GM13977 (cell line): ENCODE measurements at regions not wholly inside any gene's neighbourhood (a gene's known extent, or its start where the extent isn't known, plus 50 kb on each side); places are given as distances from the start of the nearest gene placed in this dataset.

ENCODE experiments used
- DNase-seq: peaks from one replicate; pipeline ENCODE4 v3.0.0; 2012; ENCODE audit warnings: low spot score
- in situ Hi-C: fragments of 300-500 bp; cut with MboI; formaldehyde crosslinking; loops from one replicate; pipeline ENCODE4 v1.12.0; 2022; ENCODE audit warnings: low sequenced_read_pairs, low pct_unique_long_range_greater_than_20kb, mixed read lengths, inconsistent platforms; ENCODE audit not compliant: unreplicated experiment
- TF ChIP-seq, protein P1 (sequence below): IDR thresholded peaks from 2 replicates; pipeline ENCODE4 v1.5.1; 2012; ENCODE audit warnings: mild to moderate bottlenecking, control low read depth; ENCODE audit not compliant: insufficient read depth; ENCODE audit errors: extremely low read depth, missing control alignments

GRCh38 chr5:149441986-149442385 is 62.9 kb upstream of the IL17B start:
- in situ Hi-C loops, result no loop called here
- TF ChIP-seq, protein P1, sequence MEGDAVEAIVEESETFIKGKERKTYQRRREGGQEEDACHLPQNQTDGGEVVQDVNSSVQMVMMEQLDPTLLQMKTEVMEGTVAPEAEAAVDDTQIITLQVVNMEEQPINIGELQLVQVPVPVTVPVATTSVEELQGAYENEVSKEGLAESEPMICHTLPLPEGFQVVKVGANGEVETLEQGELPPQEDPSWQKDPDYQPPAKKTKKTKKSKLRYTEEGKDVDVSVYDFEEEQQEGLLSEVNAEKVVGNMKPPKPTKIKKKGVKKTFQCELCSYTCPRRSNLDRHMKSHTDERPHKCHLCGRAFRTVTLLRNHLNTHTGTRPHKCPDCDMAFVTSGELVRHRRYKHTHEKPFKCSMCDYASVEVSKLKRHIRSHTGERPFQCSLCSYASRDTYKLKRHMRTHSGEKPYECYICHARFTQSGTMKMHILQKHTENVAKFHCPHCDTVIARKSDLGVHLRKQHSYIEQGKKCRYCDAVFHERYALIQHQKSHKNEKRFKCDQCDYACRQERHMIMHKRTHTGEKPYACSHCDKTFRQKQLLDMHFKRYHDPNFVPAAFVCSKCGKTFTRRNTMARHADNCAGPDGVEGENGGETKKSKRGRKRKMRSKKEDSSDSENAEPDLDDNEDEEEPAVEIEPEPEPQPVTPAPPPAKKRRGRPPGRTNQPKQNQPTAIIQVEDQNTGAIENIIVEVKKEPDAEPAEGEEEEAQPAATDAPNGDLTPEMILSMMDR, result no peak
- no peak for DNase-seq

DNA sequence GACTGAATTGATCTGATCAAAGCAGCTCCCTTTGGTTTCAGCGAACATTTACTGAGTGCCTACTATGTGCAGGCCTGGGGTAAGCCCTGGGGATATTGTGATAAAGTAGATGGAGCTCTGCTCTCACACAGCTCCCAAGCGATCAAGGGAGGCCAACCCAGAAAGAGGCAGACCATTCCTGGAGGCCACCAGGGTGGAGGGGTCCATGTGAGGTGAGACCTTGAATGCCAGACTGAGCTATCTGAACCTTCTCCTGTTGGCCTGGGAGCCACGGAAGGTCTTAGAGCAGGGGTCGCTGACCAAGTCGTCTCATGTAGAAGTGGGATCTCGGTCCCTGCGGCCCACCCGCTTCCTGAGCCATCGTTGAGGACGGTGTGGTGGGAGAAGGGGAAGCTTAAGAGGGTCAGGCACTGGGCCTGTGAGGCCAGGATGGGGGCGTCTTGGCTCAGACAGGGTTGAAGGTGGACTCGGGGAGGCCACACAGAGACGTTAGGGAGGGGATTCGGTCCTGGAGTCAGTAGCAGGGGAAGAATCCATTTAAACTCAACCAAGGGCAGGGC is 62.2 kb upstream of the IL17B start:
- DNase-seq, result no peak
- TF ChIP-seq, protein P1, result no peak
- in situ Hi-C loops, result no loop called here

DNA sequence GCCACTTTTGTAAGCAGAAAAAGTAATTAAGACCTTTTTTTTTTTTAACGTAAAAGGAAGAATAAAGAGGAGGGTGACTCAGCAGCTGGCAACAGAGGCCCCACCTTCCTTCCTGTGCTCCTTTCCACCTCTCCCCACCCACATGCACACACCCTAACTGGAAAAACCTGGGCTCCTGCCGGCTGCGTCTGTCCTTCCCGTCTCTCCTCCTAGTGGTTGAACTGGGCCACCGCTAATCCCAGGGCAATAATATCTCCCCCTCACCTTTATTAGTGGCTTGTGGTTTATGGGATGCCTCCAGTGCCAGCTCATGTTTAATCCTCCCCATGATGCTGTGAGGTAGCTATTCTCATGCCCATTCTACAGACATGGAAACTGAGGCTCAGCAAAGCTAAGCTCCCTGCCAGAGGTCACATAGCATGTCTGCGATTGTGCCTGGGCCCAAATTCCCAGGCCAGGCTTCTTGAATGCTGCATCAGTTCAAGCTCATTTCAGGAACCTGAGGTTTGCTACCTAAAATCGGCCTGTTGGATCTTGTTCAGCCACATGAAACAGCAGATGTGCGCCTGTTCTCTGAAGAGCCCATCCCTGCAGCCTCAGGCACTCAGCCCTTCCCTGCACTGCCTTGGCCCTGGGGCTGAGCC is 60.9 kb upstream of the IL17B start:
- in situ Hi-C loops, result no loop called here
- TF ChIP-seq, protein P1, result no peak
- no peak for DNase-seq

DNA sequence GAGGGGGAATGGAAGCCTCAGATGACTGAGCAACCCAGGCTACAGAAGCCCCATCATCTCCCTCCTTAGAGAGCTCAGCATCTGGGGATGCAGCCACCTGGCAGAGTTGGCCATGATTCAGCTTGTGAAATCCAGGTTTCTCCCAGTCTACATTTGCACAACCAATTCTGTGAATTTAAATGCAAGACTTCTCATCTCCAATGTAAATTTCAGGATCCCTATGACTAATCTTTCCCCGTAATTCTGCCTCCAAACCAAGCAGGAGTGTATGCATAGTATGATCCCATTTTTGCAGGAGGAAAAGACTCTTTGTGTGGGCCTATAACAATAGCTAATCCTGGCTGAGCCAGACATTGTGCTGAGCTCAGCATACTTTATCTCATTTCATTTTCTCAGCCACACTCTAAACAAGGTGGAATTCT is 59.6 kb upstream of the IL17B start:
- no peak for DNase-seq
- in situ Hi-C loops, result no loop called here
- TF ChIP-seq, protein P1, result no peak

DNA sequence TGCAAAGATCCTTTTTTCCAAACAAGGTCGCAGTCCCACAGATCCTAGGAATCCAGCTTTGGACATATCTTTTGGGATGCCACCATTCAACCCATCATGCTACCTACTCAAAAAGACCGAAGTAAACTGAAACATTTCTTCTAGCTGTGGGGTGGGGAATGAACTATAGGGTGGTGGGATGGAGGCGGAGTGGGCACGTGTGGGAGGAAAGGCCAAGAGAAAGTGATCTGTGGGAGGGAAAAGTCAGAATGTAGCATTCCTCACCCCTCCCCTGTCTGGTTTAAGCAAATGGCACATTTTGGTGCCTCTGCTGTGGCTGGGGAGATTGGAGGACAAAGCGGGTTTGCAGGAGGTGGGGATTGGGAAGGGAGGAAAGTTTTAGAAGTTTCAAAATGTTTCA is 59.2 kb upstream of the IL17B start:
- no peak for DNase-seq
- in situ Hi-C loops, result no loop called here
- TF ChIP-seq, protein P1, result no peak

- in situ Hi-C loops, result no loop called here
- no peak for DNase-seq
- TF ChIP-seq, protein P1, result no peak
These were observed 58.4 kb upstream of the IL17B start for GRCh38 chr5:149437391-149438040.
